Loucy (cell line): ENCODE measurements at regions not wholly inside any gene's neighbourhood (a gene's known extent, or its start where the extent isn't known, plus 50 kb on each side); places are given as distances from the start of the nearest gene placed in this dataset.

Source experiments
- H2AFZ ChIP-seq: fragments of 200-600 bp; sonication (generic); 2 replicates; pipeline ENCODE4 v1.6.0; 2016; ENCODE audit warnings: antibody characterized with exemption, mild to moderate bottlenecking, low read length, moderate library complexity
- H3F3A ChIP-seq: fragments of 200-600 bp; 2 replicates; pipeline ENCODE4 v1.6.0; 2016; ENCODE audit warnings: antibody characterized with exemption, low read depth, mild to moderate bottlenecking
- H3K27me3 ChIP-seq: fragments of 200-600 bp; sonication (generic); 2 replicates; pipeline ENCODE4 v1.6.1; 2014; ENCODE audit warnings: low read length, mild to moderate bottlenecking; ENCODE audit not compliant: insufficient read depth, poor library complexity, severe bottlenecking
- H3K36me3 ChIP-seq: fragments of 200-600 bp; sonication (generic); 2 replicates; pipeline ENCODE4 v1.6.1; 2016; ENCODE audit warnings: low read length; ENCODE audit not compliant: insufficient read depth
- H3K4me1 ChIP-seq: fragments of 200-600 bp; sonication (generic); 2 replicates; pipeline ENCODE4 v1.5.1; 2014; ENCODE audit warnings: low read length, mild to moderate bottlenecking; ENCODE audit not compliant: insufficient read depth, poor library complexity, severe bottlenecking
- H3K4me2 ChIP-seq: fragments of 200-600 bp; sonication (generic); 2 replicates; pipeline ENCODE4 v1.6.0; 2014; ENCODE audit warnings: antibody characterized with exemption, low read length, low read depth, mild to moderate bottlenecking; ENCODE audit not compliant: poor library complexity, severe bottlenecking
- H3K4me3 ChIP-seq: fragments of 200-600 bp; sonication (generic); 2 replicates; pipeline ENCODE4 v1.5.1; 2014; ENCODE audit warnings: low read length, mild to moderate bottlenecking, mixed read lengths; ENCODE audit not compliant: poor library complexity, severe bottlenecking
- H3K79me2 ChIP-seq: fragments of 200-600 bp; sonication (generic); 2 replicates; pipeline ENCODE4 v1.6.1; 2014; ENCODE audit warnings: low read length; ENCODE audit not compliant: insufficient read depth
- H3K9ac ChIP-seq: fragments of 200-600 bp; sonication (generic); 2 replicates; pipeline ENCODE4 v1.6.0; 2014; ENCODE audit warnings: mild to moderate bottlenecking, low read depth, low read length, moderate library complexity; ENCODE audit not compliant: poor library complexity, severe bottlenecking
- H3K9me2 ChIP-seq: fragments of 200-600 bp; sonication (generic); replicated peaks from 2 replicates; pipeline ENCODE4 v1.6.1; 2016; ENCODE audit warnings: low read depth, low read length, mixed read lengths
- H3K9me3 ChIP-seq: fragments of 200-600 bp; sonication (generic); 2 replicates; pipeline ENCODE4 v1.6.1; 2014; ENCODE audit warnings: mild to moderate bottlenecking, antibody characterized with exemption, low read length, low read depth; ENCODE audit not compliant: insufficient read depth
- H4K20me1 ChIP-seq: fragments of 200-600 bp; sonication (generic); 2 replicates; pipeline ENCODE4 v1.6.0; 2014; ENCODE audit warnings: antibody characterized with exemption, low read length, mild to moderate bottlenecking; ENCODE audit not compliant: insufficient read depth, poor library complexity, severe bottlenecking
- CTCF ChIP-seq: fragments of 200-600 bp; sonication (generic); conservative IDR thresholded peaks from 2 replicates; pipeline ENCODE4 v1.5.1; 2014; ENCODE audit warnings: mild to moderate bottlenecking, antibody characterized with exemption, low read length
- EZH2phosphoT487 ChIP-seq: fragments of 200-600 bp; IDR thresholded peaks from 2 replicates; pipeline ENCODE4 v1.6.1; 2018; ENCODE audit warnings: antibody characterized with exemption, mild to moderate bottlenecking, moderate library complexity, borderline replicate concordance

- TF ChIP-seq CTCF (peak; percentile 83), EZH2phosphoT487 (no peak)
- Histone ChIP-seq H3K27me3 (no peaks in the 10 kb centered on the region), H4K20me1 (no peaks in the 10 kb centered on the region)
Measured at GRCh38 chr12:128069359-128069997, 197.5 kb upstream of the TMEM132C start.

GRCh38 chr12:128073937-128074336 is 193.0 kb upstream of the TMEM132C start:
- H2AFZ ChIP-seq = no peak overlapping the region
- no peak overlapping the region for H3K4me3 ChIP-seq
- H3K4me2 ChIP-seq = no peak overlapping the region
- H3K9ac ChIP-seq = no peak overlapping the region
- H3K9me2 ChIP-seq = no peaks in the 10 kb centered on the region
- H3K27me3 ChIP-seq = no peaks in the 10 kb centered on the region
- no peaks in the 10 kb centered on the region for H4K20me1 ChIP-seq
- no peaks in the 10 kb centered on the region for H3K79me2 ChIP-seq
- no peaks in the 10 kb centered on the region for H3K4me1 ChIP-seq
- H3K9me3 ChIP-seq = peaks cover 7% of the 10 kb centered on the region; the same call in 1 of the 2 replicates
- H3F3A ChIP-seq = no peaks in the 10 kb centered on the region
- H3K36me3 ChIP-seq = no peaks in the 10 kb centered on the region
- no peak for TF ChIP-seq EZH2phosphoT487
- no peak for TF ChIP-seq CTCF

More at GRCh38 chr12:128069359-128069997, 197.5 kb upstream of the TMEM132C start:
- Histone ChIP-seq H3K4me1 (no peaks in the 10 kb centered on the region), H2AFZ (no peak overlapping the region), H3K9me3 (no peaks in the 10 kb centered on the region), H3K9ac (no peak overlapping the region), H3K79me2 (no peaks in the 10 kb centered on the region), H3K4me2 (no peak overlapping the region), H3F3A (no peaks in the 10 kb centered on the region), H3K36me3 (no peaks in the 10 kb centered on the region), H3K9me2 (no peaks in the 10 kb centered on the region), H3K4me3 (no peak overlapping the region)

GRCh38 chr12:128075332-128075731 is 191.6 kb upstream of the TMEM132C start:
- H4K20me1 ChIP-seq = no peaks in the 10 kb centered on the region
- H3K4me1 ChIP-seq = no peaks in the 10 kb centered on the region
- H3K27me3 ChIP-seq = no peaks in the 10 kb centered on the region
- H3K4me3 ChIP-seq = no peak overlapping the region
- no peaks in the 10 kb centered on the region for H3F3A ChIP-seq
- H3K36me3 ChIP-seq = no peaks in the 10 kb centered on the region
- H3K9me2 ChIP-seq = no peaks in the 10 kb centered on the region
- TF ChIP-seq CTCF (no peak), EZH2phosphoT487 (no peak)
- no peak overlapping the region for H2AFZ ChIP-seq
- H3K9ac ChIP-seq = no peak overlapping the region
- H3K9me3 ChIP-seq = peaks cover 7% of the 10 kb centered on the region; the same call in 1 of the 2 replicates
- no peak overlapping the region for H3K4me2 ChIP-seq
- H3K79me2 ChIP-seq = no peaks in the 10 kb centered on the region
